ENCODE measurements at regions not wholly inside any gene's neighbourhood (a gene's known extent, or its start where the extent isn't known, plus 50 kb on each side); places are given as distances from the start of the nearest gene placed in this dataset.

GRCh38 chr7:46694058-46694457 is 773.0 kb upstream of the IGFBP3 start:
- Mint-ChIP-seq H3K4me3 (no peak overlapping the region), H3K36me3 (ENCODE audit: low read depth) (no peaks in the 10 kb centered on the region), H3K27me3 (ENCODE audit: low read depth) (no peaks in the 10 kb centered on the region), H3K4me1 (no peaks in the 10 kb centered on the region), H3K27ac (no peak overlapping the region), H3K9me3 (peaks cover 17% of the 10 kb centered on the region)
- TF ChIP-seq, protein P1, sequence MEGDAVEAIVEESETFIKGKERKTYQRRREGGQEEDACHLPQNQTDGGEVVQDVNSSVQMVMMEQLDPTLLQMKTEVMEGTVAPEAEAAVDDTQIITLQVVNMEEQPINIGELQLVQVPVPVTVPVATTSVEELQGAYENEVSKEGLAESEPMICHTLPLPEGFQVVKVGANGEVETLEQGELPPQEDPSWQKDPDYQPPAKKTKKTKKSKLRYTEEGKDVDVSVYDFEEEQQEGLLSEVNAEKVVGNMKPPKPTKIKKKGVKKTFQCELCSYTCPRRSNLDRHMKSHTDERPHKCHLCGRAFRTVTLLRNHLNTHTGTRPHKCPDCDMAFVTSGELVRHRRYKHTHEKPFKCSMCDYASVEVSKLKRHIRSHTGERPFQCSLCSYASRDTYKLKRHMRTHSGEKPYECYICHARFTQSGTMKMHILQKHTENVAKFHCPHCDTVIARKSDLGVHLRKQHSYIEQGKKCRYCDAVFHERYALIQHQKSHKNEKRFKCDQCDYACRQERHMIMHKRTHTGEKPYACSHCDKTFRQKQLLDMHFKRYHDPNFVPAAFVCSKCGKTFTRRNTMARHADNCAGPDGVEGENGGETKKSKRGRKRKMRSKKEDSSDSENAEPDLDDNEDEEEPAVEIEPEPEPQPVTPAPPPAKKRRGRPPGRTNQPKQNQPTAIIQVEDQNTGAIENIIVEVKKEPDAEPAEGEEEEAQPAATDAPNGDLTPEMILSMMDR (IDR thresholded peaks at IDR 0.05; ENCODE audit: unreplicated experiment in 3 of 3) = no peak

DNA sequence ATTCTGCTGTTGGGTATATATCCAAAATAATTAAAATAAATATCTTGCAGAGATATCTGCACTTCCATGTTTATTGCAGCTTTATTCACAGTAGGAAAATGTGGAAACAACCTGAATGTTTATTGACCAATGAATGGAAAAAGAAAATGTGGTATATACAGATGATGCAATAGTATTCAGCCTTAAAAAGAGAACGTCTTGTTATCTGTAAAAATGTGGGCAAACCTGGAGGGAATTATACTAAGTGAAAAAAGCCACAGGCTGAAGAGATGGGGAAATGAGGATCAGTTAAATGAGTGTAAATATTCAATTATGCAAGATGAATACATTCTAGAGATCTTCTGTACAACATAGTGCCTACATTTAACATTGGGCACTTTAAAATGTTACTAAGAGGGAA is 766.1 kb upstream of the IGFBP3 start:
- Mint-ChIP-seq H3K4me1 (no peaks in the 10 kb centered on the region), H3K9me3 (peaks cover 13% of the 10 kb centered on the region), H3K36me3 (ENCODE audit: low read depth) (no peaks in the 10 kb centered on the region), H3K4me3 (no peak overlapping the region), H3K27ac (no peak overlapping the region), H3K27me3 (ENCODE audit: low read depth) (no peaks in the 10 kb centered on the region)
- TF ChIP-seq, protein P1 (IDR thresholded peaks at IDR 0.05; ENCODE audit: unreplicated experiment in 3 of 3) = no peak

DNA sequence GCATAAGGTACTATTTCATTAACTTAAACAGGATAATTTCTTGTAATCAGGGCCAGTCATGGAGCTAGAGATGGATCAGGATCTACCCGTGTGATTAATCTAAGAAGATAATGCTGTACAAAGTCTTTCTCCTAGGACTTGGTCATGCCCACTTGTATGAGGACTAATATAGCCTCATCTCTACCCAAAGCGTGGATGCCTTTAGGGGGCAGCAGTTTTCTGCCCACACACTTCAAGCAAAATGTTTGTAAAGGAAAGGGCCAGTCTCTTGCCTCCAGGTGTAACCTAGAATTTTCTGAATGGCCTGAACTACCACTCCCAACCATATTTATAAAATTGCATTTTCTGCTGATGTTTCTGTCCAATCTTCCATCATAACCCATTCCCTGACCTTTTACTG is 764.0 kb upstream of the IGFBP3 start:
- Mint-ChIP-seq H3K4me1 (no peaks in the 10 kb centered on the region), H3K27me3 (ENCODE audit: low read depth) (no peaks in the 10 kb centered on the region), H3K27ac (no peak overlapping the region), H3K36me3 (ENCODE audit: low read depth) (no peaks in the 10 kb centered on the region), H3K4me3 (no peak overlapping the region), H3K9me3 (peaks cover 7% of the 10 kb centered on the region)
- TF ChIP-seq, protein P1 (IDR thresholded peaks at IDR 0.05; ENCODE audit: unreplicated experiment in 3 of 3) = no peak

DNA sequence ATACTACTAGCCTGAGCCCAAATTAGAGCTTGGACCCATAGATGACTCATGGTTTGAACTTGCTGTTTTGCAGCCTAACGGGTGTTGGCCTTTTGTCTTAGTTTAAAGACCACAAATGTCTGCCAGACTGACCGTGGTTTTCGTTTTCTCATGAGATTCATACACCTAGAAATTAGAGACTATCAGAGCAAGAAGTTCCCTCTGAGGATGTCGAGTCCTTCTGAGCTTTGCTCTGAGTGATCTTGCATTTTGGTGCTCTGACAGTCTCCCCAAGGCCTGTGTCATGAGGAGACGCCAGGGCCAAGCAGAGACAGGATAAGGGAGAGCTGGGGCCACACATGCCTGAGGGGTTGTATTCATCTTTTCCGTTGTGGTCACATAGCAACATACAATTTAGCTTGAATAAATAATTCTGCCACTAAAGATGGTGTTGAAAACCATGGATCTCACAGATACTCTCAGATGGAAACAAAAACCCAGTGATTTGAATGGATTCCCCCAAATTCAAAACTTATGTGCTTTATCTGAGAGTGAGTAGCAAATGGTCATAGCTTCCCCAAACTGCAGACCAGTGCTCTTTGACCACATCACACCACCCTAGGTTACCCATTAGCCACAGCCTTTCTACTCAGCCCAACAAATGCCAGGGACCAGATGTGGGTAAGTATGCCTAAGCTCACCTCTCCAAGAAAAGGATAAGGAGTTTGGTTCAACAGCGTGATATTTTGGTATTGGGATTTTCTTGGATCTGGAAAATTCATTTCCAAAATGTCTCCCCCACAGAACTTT is 762.0 kb upstream of the IGFBP3 start:
- Mint-ChIP-seq H3K4me1 (no peaks in the 10 kb centered on the region), H3K4me3 (no peak overlapping the region), H3K27me3 (ENCODE audit: low read depth) (no peaks in the 10 kb centered on the region), H3K36me3 (ENCODE audit: low read depth) (no peaks in the 10 kb centered on the region), H3K9me3 (peaks cover 7% of the 10 kb centered on the region), H3K27ac (no peak overlapping the region)
- TF ChIP-seq, protein P1 (IDR thresholded peaks at IDR 0.05; ENCODE audit: unreplicated experiment in 3 of 3) = no peak

GRCh38 chr7:46681865-46682503 is 760.9 kb upstream of the IGFBP3 start:
- no peaks in the 10 kb centered on the region for H3K36me3 Mint-ChIP-seq (ENCODE audit: low read depth)
- no peak overlapping the region for H3K4me3 Mint-ChIP-seq
- H3K27me3 Mint-ChIP-seq (ENCODE audit: low read depth) = no peaks in the 10 kb centered on the region
- peaks cover 5% of the 10 kb centered on the region for H3K9me3 Mint-ChIP-seq
- TF ChIP-seq, protein P1 (IDR thresholded peaks at IDR 0.05; ENCODE audit: unreplicated experiment in 3 of 3) = no peak
- H3K27ac Mint-ChIP-seq = no peak overlapping the region
- no peaks in the 10 kb centered on the region for H3K4me1 Mint-ChIP-seq

- no peak overlapping the region for H3K27ac Mint-ChIP-seq
- H3K27me3 Mint-ChIP-seq (ENCODE audit: low read depth) = no peaks in the 10 kb centered on the region
- H3K4me3 Mint-ChIP-seq = no peak overlapping the region
- no peaks in the 10 kb centered on the region for H3K4me1 Mint-ChIP-seq
- TF ChIP-seq, protein P1 (IDR thresholded peaks at IDR 0.05; ENCODE audit: unreplicated experiment in 3 of 3) = no peak
- H3K36me3 Mint-ChIP-seq (ENCODE audit: low read depth) = no peaks in the 10 kb centered on the region
- no peaks in the 10 kb centered on the region for H3K9me3 Mint-ChIP-seq
These were observed 759.1 kb upstream of the IGFBP3 start for GRCh38 chr7:46680147-46680546.

Measured in nephron (organoid).